MM.1S (cell line): ENCODE measurements at regions not wholly inside any gene's neighbourhood (a gene's known extent, or its start where the extent isn't known, plus 50 kb on each side); places are given as distances from the start of the nearest gene placed in this dataset.

Source experiments
- DNase-seq: peaks from one replicate; pipeline ENCODE4 v3.0.0-alpha.2; 2015
- H2AFZ ChIP-seq: fragments of 300-600 bp; sonication (generic); 2 replicates; pipeline ENCODE4 v1.6.0; 2016; ENCODE audit warnings: antibody characterized with exemption, low read length
- H3F3A ChIP-seq: fragments of 300-600 bp; sonication (generic); 2 replicates; pipeline ENCODE4 v1.6.1; 2016; ENCODE audit warnings: mild to moderate bottlenecking, antibody characterized with exemption, low read length, moderate library complexity, mixed read lengths; ENCODE audit not compliant: insufficient read depth
- H3K27ac ChIP-seq: fragments of 300-600 bp; sonication (generic); 2 replicates; pipeline ENCODE4 v1.5.1; 2016; ENCODE audit warnings: mild to moderate bottlenecking, low read length
- H3K27me3 ChIP-seq: fragments of 300-600 bp; sonication (generic); replicated peaks from 2 replicates; pipeline ENCODE4 v1.6.0; 2016; ENCODE audit warnings: low read length; ENCODE audit not compliant: insufficient read depth
- H3K36me3 ChIP-seq: fragments of 300-600 bp; sonication (generic); replicated peaks from 2 replicates; pipeline ENCODE4 v1.6.1; 2016; ENCODE audit warnings: mild to moderate bottlenecking, low read length, mixed read lengths; ENCODE audit not compliant: insufficient read depth
- H3K4me1 ChIP-seq: fragments of 300-600 bp; sonication (generic); 2 replicates; pipeline ENCODE4 v1.6.1; 2016; ENCODE audit warnings: low read length, mixed read lengths
- H3K4me2 ChIP-seq: fragments of 300-600 bp; sonication (generic); 2 replicates; pipeline ENCODE4 v1.6.0; 2016; ENCODE audit warnings: low read depth, low read length
- H3K4me3 ChIP-seq: fragments of 300-600 bp; sonication (generic); 2 replicates; pipeline ENCODE4 v1.5.1; 2016; ENCODE audit warnings: low read length, mixed read lengths
- H3K79me2 ChIP-seq: fragments of 300-600 bp; sonication (generic); 2 replicates; pipeline ENCODE4 v1.6.1; 2016; ENCODE audit warnings: mixed run types, low read length, mixed read lengths
- H3K9ac ChIP-seq: fragments of 300-600 bp; sonication (generic); 2 replicates; pipeline ENCODE4 v1.6.1; 2016; ENCODE audit warnings: low read length, mixed read lengths
- H3K9me2 ChIP-seq: fragments of 300-600 bp; sonication (generic); replicated peaks from 2 replicates; pipeline ENCODE4 v1.6.1; 2016; ENCODE audit warnings: mild to moderate bottlenecking, low read length, mixed read lengths; ENCODE audit not compliant: insufficient read depth
- H3K9me3 ChIP-seq: fragments of 300-600 bp; sonication (generic); replicated peaks from 2 replicates; pipeline ENCODE4 v1.6.1; 2016; ENCODE audit warnings: mild to moderate bottlenecking, low read length, mixed read lengths; ENCODE audit not compliant: insufficient read depth
- H4K20me1 ChIP-seq: fragments of 300-600 bp; sonication (generic); 2 replicates; pipeline ENCODE4 v1.6.1; 2016; ENCODE audit warnings: mild to moderate bottlenecking, low read length, moderate library complexity, mixed read lengths; ENCODE audit not compliant: insufficient read depth
- EZH2 ChIP-seq: fragments of 300-600 bp; sonication (generic); optimal IDR thresholded peaks from 2 replicates; pipeline ENCODE3; 2017; ENCODE audit warnings: low read depth, mild to moderate bottlenecking, antibody characterized with exemption, low read length, mixed read lengths
- EZH2phosphoT487 ChIP-seq: fragments of 300-600 bp; sonication (generic); IDR thresholded peaks from 2 replicates; pipeline ENCODE4 v1.6.1; 2018; ENCODE audit warnings: antibody characterized with exemption, low read length
- TF ChIP-seq, protein P1 (sequence below): fragments of 300-600 bp; sonication (generic); IDR thresholded peaks from 2 replicates; pipeline ENCODE4 v1.5.1; 2016; ENCODE audit warnings: antibody characterized with exemption, low read length, mixed read lengths

DNA sequence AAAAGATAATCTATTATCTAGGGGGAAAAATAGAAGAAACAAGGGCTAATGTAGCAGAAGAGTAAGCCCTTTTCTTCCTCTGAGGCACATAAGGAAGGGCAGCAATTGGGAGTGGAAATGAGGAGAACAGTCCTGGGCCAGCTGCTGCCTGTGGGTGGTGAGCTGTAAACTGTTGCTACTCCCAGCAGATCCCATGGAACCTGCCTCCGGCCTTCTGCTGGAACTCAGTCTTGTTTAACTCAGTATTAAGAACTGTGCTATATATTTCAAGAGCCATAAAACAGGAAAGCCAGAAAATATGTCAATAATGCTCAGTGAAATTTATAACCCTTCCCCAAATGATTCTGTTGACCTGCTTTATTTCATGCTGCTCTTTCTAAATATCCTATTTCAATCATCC, 464.2 kb downstream of the COL12A1 start:
- Histone ChIP-seq H3K4me1 (no peaks in the 10 kb centered on the region), H3K27me3 (no peaks in the 10 kb centered on the region), H3K27ac (no peak overlapping the region), H3K4me2 (no peak overlapping the region), H2AFZ (no peak overlapping the region), H3K79me2 (no peaks in the 10 kb centered on the region), H3K9me3 (no peaks in the 10 kb centered on the region), H3K36me3 (no peaks in the 10 kb centered on the region), H4K20me1 (no peaks in the 10 kb centered on the region), H3K9ac (no peak overlapping the region), H3K9me2 (no peaks in the 10 kb centered on the region), H3K4me3 (no peak overlapping the region), H3F3A (no peaks in the 10 kb centered on the region)
- no peak for TF ChIP-seq EZH2
- no peak for TF ChIP-seq EZH2phosphoT487
- no peak for DNase-seq

DNA sequence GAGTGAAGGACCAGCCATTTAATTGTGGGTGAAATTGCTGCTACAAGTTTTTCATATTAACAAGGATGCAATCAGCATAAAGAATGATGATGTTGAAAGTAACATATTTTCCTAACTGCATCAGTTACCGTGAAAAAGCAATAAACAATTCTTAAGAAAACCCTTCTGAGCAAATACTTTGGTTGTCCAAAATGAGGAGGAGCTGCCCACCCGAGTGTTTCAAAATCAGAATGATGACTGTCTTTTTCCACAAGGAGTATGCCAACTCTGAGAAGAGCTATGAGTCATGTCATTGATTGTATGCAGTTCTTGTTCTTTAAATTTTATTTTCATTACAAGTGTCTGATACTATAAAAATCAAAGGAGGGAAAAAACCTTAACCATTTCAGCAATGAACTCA, 470.5 kb downstream of the COL12A1 start:
- H3K9me3 ChIP-seq: no peaks in the 10 kb centered on the region
- no peaks in the 10 kb centered on the region for H3K79me2 ChIP-seq
- no peaks in the 10 kb centered on the region for H3F3A ChIP-seq
- no peaks in the 10 kb centered on the region for H4K20me1 ChIP-seq
- no peaks in the 10 kb centered on the region for H3K4me1 ChIP-seq
- no peaks in the 10 kb centered on the region for H3K36me3 ChIP-seq
- H3K27ac ChIP-seq: no peak overlapping the region
- no peaks in the 10 kb centered on the region for H3K9me2 ChIP-seq
- no peak overlapping the region for H3K4me3 ChIP-seq
- DNase-seq: no peak
- TF ChIP-seq EZH2 (no peak), EZH2phosphoT487 (no peak)
- TF ChIP-seq, protein P1, sequence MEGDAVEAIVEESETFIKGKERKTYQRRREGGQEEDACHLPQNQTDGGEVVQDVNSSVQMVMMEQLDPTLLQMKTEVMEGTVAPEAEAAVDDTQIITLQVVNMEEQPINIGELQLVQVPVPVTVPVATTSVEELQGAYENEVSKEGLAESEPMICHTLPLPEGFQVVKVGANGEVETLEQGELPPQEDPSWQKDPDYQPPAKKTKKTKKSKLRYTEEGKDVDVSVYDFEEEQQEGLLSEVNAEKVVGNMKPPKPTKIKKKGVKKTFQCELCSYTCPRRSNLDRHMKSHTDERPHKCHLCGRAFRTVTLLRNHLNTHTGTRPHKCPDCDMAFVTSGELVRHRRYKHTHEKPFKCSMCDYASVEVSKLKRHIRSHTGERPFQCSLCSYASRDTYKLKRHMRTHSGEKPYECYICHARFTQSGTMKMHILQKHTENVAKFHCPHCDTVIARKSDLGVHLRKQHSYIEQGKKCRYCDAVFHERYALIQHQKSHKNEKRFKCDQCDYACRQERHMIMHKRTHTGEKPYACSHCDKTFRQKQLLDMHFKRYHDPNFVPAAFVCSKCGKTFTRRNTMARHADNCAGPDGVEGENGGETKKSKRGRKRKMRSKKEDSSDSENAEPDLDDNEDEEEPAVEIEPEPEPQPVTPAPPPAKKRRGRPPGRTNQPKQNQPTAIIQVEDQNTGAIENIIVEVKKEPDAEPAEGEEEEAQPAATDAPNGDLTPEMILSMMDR: no peak
- H2AFZ ChIP-seq: no peak overlapping the region
- no peaks in the 10 kb centered on the region for H3K27me3 ChIP-seq
- H3K9ac ChIP-seq: no peak overlapping the region
- H3K4me2 ChIP-seq: no peak overlapping the region

DNA sequence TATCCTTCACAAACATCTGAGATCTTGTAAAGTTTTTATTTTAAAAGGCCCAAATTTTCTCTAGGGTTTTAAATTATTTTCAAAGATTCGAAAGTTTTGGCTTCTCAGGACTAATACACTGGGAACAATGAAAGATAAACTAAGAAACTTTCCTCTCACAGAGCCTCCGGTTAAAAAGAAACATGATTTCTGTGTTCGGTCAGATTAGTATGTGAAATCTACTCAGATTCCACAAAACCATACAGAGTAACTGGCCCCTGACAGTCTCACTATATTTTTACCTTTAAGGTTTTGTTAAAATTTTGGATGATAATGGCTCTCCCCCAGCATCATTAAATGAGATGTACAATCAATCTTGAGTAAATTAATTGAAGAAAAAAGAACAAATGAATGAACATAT, 471.0 kb downstream of the COL12A1 start:
- H3K4me1 ChIP-seq: no peaks in the 10 kb centered on the region
- H3K4me3 ChIP-seq: no peak overlapping the region
- no peaks in the 10 kb centered on the region for H4K20me1 ChIP-seq
- H3K27ac ChIP-seq: no peak overlapping the region
- no peaks in the 10 kb centered on the region for H3K27me3 ChIP-seq
- H3K36me3 ChIP-seq: no peaks in the 10 kb centered on the region
- no peak for DNase-seq
- no peaks in the 10 kb centered on the region for H3K9me2 ChIP-seq
- H3K79me2 ChIP-seq: no peaks in the 10 kb centered on the region
- no peak overlapping the region for H3K9ac ChIP-seq
- no peaks in the 10 kb centered on the region for H3K9me3 ChIP-seq
- no peak overlapping the region for H2AFZ ChIP-seq
- no peak overlapping the region for H3K4me2 ChIP-seq
- no peak for TF ChIP-seq EZH2
- TF ChIP-seq EZH2phosphoT487: no peak
- TF ChIP-seq, protein P1: no peak
- no peaks in the 10 kb centered on the region for H3F3A ChIP-seq

DNA sequence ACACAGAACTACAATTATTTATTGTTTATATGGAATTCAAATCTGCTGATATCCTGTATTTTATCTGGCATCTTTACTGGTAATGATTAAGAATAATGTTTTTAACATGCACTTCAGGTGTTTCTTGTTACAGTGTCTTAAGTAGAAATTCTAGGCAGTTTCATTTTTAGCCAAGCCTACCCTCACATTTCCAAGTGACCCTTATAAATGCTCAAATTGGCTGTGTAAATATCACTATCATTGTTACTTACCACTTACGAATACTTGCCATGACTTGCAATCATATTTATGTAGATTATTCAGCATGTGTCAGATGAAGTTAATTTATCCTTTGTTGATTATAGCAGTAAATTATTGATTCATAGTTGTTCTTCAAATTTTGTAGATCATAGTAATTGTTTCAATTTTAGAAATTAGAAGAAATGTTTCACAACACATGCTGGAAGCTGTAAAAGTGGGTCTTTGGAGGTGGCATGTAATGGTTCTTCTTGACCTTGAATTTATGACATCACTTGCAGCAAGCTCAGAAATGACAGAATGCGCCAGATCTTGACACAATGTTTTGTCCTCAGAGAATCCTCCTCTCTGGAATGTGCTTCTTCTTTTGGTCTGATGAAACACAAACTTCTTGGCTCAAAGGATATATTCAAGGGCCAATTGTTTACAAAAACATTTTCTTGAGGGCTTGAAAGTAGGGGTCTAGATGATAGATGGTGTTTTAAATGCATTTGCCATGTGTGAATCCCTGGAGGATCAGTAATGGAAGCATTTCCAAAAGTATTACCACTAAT, 471.8 kb downstream of the COL12A1 start:
- H3K9ac ChIP-seq: no peak overlapping the region
- no peaks in the 10 kb centered on the region for H3K79me2 ChIP-seq
- no peaks in the 10 kb centered on the region for H3K27me3 ChIP-seq
- no peak overlapping the region for H3K4me2 ChIP-seq
- H3K27ac ChIP-seq: no peak overlapping the region
- H4K20me1 ChIP-seq: no peaks in the 10 kb centered on the region
- no peaks in the 10 kb centered on the region for H3K4me1 ChIP-seq
- no peaks in the 10 kb centered on the region for H3K36me3 ChIP-seq
- TF ChIP-seq EZH2 (no peak), EZH2phosphoT487 (no peak)
- TF ChIP-seq, protein P1: no peak
- H3K9me2 ChIP-seq: no peaks in the 10 kb centered on the region
- H3K4me3 ChIP-seq: no peak overlapping the region
- no peak for DNase-seq
- no peaks in the 10 kb centered on the region for H3F3A ChIP-seq
- H3K9me3 ChIP-seq: no peaks in the 10 kb centered on the region
- H2AFZ ChIP-seq: no peak overlapping the region
